Ishikawa (cell line): ENCODE measurements at regions not wholly inside any gene's neighbourhood (a gene's known extent, or its start where the extent isn't known, plus 50 kb on each side); places are given as distances from the start of the nearest gene placed in this dataset.

Experiments used
- EP300 ChIP-seq: IDR thresholded peaks from 2 replicates; pipeline ENCODE4 v1.6.1; 2012; ENCODE audit warnings: borderline replicate concordance
- FOXM1 ChIP-seq: IDR thresholded peaks from 2 replicates; pipeline ENCODE4 v1.6.1; 2012; ENCODE audit warnings: low read depth, borderline replicate concordance
- RAD21 ChIP-seq: IDR thresholded peaks from 2 replicates; pipeline ENCODE4 v1.6.1; 2012; ENCODE audit warnings: low read depth
- REST ChIP-seq: IDR thresholded peaks from 2 replicates; pipeline ENCODE4 v1.6.1; 2012; ENCODE audit warnings: low read depth, mild to moderate bottlenecking
- TAF1 ChIP-seq: IDR thresholded peaks from 2 replicates; pipeline ENCODE4 v1.6.1; 2012; ENCODE audit warnings: low read depth, mild to moderate bottlenecking
- TCF12 ChIP-seq: IDR thresholded peaks from 2 replicates; pipeline ENCODE4 v1.6.1; 2012; ENCODE audit warnings: low read depth
- TEAD4 ChIP-seq: IDR thresholded peaks from 2 replicates; pipeline ENCODE4 v1.6.1; 2012
- YY1 ChIP-seq: IDR thresholded peaks from 2 replicates; pipeline ENCODE4 v1.6.1; 2012; ENCODE audit warnings: low read depth
- TF ChIP-seq, protein P1 (sequence below): IDR thresholded peaks from 2 replicates; pipeline ENCODE4 v1.6.1; 2012

- TF ChIP-seq TCF12: no peak
- TF ChIP-seq REST: no peak
- no peak for TF ChIP-seq YY1
- TF ChIP-seq, protein P1, sequence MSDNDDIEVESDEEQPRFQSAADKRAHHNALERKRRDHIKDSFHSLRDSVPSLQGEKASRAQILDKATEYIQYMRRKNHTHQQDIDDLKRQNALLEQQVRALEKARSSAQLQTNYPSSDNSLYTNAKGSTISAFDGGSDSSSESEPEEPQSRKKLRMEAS: no peak
- no peak for TF ChIP-seq EP300
- no peak for TF ChIP-seq RAD21
- TF ChIP-seq FOXM1: no peak
- TF ChIP-seq TAF1: no peak
- TF ChIP-seq TEAD4: no peak
These were observed 68.3 kb upstream of the PHACTR2 start for GRCh38 chr6:143609501-143609900.
